ENCODE measurements at regions not wholly inside any gene's neighbourhood (a gene's known extent, or its start where the extent isn't known, plus 50 kb on each side); places are given as distances from the start of the nearest gene placed in this dataset.

DNA sequence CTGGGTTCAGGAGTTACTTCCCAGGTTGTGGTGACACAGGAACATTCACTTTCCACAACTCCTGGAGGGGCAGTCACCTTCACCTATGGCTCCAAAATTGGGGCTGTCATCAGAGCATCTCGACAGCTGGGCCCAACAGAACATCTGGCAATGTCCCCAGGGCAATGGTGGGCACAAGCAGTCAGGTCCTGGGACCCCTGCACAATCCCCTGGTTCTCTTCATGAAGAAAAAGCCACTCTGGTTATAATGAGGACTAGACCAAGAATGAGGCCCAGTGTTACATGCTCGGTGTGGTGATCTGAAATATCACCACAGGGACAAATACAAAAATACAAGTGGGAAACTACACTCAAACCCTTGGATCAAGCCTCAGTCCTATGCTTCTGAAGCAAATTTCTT is 89.0 kb upstream of the VPREB1 start:
- H3K9me3 Mint-ChIP-seq, result no peaks in the 10 kb centered on the region
- H3K4me1 Mint-ChIP-seq, result peaks cover 6% of the 10 kb centered on the region
- H3K4me3 Mint-ChIP-seq, result no peak overlapping the region
- H3K36me3 Mint-ChIP-seq (ENCODE audit: insufficient read depth), result no peaks in the 10 kb centered on the region
- no peak for ATAC-seq (replicated peaks; ENCODE audit: extremely low read depth, poor library complexity, severe bottlenecking)
- no peak overlapping the region for H3K27ac Mint-ChIP-seq (ENCODE audit: low read depth)
- DNase-seq (ENCODE audit: low spot score in 2 of 2), result no peak
- H3K27me3 Mint-ChIP-seq, result peaks cover 17% of the 10 kb centered on the region

DNA sequence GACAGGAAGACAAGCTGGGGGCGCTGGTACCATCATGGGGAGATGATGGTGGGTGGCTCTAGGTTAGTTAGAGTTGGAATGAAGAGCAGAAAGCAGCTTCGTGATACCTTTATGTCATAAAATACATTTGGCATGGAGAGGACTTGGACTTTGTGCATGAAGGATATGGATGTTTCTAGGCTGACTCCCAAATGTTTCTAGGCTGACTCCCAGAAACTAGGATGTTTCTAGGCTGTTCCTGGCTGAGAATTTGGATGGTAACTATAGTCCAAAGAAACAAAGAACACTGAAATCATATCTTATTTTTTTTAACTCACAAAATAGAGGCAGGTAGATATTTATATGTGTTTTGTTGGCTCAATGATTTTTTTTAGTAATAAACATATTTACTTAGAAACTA is 89.4 kb upstream of the VPREB1 start:
- H3K27me3 Mint-ChIP-seq, result peaks cover 21% of the 10 kb centered on the region
- no peak overlapping the region for H3K27ac Mint-ChIP-seq (ENCODE audit: low read depth)
- ATAC-seq (replicated peaks; ENCODE audit: extremely low read depth, poor library complexity, severe bottlenecking) (no peak), DNase-seq (ENCODE audit: low spot score in 2 of 2) (no peak)
- H3K4me3 Mint-ChIP-seq, result no peak overlapping the region
- H3K4me1 Mint-ChIP-seq, result peaks cover 6% of the 10 kb centered on the region
- no peaks in the 10 kb centered on the region for H3K36me3 Mint-ChIP-seq (ENCODE audit: insufficient read depth)
- H3K9me3 Mint-ChIP-seq, result no peaks in the 10 kb centered on the region

DNA sequence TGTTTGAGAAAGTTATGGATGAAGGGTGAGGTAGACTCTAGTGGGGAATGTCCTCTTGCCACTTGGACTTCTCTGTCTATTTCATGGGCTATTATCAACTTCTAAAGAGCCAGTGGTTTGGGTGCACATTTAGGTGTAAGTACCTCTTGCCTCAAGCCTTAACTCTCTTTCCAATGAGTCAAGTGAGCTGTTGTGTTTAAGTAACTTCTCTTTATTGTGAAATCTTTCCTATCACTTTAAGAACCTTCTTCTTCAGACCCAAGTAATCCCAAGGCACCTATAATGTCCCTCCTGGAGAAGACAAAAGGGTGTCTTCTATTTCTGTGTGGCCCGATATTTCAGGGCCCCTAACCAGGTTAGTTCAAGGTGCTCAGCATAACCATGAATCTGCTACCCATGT is 90.5 kb upstream of the VPREB1 start:
- H3K9me3 Mint-ChIP-seq, result no peaks in the 10 kb centered on the region
- peaks cover 32% of the 10 kb centered on the region for H3K27me3 Mint-ChIP-seq
- no peak overlapping the region for H3K27ac Mint-ChIP-seq (ENCODE audit: low read depth)
- ATAC-seq (replicated peaks; ENCODE audit: extremely low read depth, poor library complexity, severe bottlenecking), result no peak
- H3K36me3 Mint-ChIP-seq (ENCODE audit: insufficient read depth), result no peaks in the 10 kb centered on the region
- H3K4me3 Mint-ChIP-seq, result no peak overlapping the region
- H3K4me1 Mint-ChIP-seq, result peaks cover 6% of the 10 kb centered on the region
- no peak for DNase-seq (ENCODE audit: low spot score in 2 of 2)

DNA sequence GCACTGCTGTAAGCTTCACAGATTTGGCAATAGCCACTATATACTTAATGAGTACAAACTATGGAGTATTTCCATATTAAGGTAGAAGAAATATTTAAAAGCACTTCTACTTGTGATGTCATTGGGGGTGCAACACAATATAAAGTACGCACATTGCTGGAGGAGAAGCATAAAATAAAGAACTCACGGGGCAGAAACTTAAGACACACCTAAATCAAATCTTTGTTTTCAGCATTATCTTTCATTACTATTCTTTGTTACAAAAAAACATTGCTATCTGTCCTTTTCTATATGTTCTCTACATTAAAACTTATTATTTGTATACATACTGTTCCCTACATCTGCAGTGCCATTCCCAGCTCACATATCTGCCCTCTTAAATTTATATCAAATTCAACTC is 93.3 kb upstream of the VPREB1 start:
- Mint-ChIP-seq H3K4me1 (no peaks in the 10 kb centered on the region), H3K27me3 (peaks cover 54% of the 10 kb centered on the region), H3K36me3 (ENCODE audit: insufficient read depth) (no peaks in the 10 kb centered on the region), H3K9me3 (no peaks in the 10 kb centered on the region), H3K27ac (ENCODE audit: low read depth) (no peak overlapping the region), H3K4me3 (no peak overlapping the region)
- ATAC-seq (replicated peaks; ENCODE audit: extremely low read depth, poor library complexity, severe bottlenecking), result no peak
- no peak for DNase-seq (ENCODE audit: low spot score in 2 of 2)

DNA sequence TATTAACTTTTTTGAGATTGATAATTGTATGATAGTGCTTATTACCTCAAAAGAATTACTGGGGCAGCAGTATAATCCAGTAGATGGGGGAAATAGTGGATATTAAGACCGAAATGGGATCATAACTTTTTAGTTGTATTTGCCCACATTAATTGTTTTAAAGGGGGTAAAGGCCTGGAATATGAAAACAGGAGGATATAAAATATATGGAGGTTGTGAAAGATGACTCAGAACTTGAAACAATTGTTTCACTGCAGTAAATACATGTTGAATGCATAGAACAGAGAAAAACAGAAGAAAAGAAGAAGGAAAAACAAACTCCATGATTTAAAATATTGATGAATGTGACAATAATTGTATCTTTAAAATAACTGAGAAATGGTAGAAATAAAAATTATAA is 94.1 kb upstream of the VPREB1 start:
- H3K9me3 Mint-ChIP-seq, result no peaks in the 10 kb centered on the region
- no peaks in the 10 kb centered on the region for H3K36me3 Mint-ChIP-seq (ENCODE audit: insufficient read depth)
- H3K27me3 Mint-ChIP-seq, result peaks cover 54% of the 10 kb centered on the region
- H3K27ac Mint-ChIP-seq (ENCODE audit: low read depth), result no peak overlapping the region
- DNase-seq (ENCODE audit: low spot score in 2 of 2), result no peak
- H3K4me1 Mint-ChIP-seq, result no peaks in the 10 kb centered on the region
- H3K4me3 Mint-ChIP-seq, result no peak overlapping the region
- ATAC-seq (replicated peaks; ENCODE audit: extremely low read depth, poor library complexity, severe bottlenecking), result no peak

DNA sequence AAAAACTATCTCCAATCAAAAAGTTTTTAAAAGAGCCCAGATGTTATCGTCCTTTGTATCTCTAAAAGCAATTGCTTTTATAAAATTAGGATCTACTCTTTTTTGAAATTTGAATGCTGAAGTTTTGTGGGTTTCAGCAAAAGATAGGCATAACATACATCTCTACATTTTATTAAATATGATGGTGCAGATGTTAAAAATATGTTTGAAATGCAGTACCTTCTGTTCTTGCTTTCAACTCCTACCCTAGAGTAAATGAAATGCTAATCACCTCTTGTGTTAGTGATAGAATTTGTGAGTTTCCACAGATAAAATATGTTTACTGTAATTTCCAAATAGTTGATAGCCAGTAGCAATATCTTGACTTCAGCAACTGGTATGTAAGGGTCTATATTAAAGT is 95.7 kb upstream of the VPREB1 start:
- no peak for DNase-seq (ENCODE audit: low spot score in 2 of 2)
- no peak for ATAC-seq (replicated peaks; ENCODE audit: extremely low read depth, poor library complexity, severe bottlenecking)
- H3K27me3 Mint-ChIP-seq, result peaks cover 54% of the 10 kb centered on the region
- no peak overlapping the region for H3K4me3 Mint-ChIP-seq
- no peak overlapping the region for H3K27ac Mint-ChIP-seq (ENCODE audit: low read depth)
- no peaks in the 10 kb centered on the region for H3K4me1 Mint-ChIP-seq
- H3K9me3 Mint-ChIP-seq, result no peaks in the 10 kb centered on the region
- H3K36me3 Mint-ChIP-seq (ENCODE audit: insufficient read depth), result no peaks in the 10 kb centered on the region

DNA sequence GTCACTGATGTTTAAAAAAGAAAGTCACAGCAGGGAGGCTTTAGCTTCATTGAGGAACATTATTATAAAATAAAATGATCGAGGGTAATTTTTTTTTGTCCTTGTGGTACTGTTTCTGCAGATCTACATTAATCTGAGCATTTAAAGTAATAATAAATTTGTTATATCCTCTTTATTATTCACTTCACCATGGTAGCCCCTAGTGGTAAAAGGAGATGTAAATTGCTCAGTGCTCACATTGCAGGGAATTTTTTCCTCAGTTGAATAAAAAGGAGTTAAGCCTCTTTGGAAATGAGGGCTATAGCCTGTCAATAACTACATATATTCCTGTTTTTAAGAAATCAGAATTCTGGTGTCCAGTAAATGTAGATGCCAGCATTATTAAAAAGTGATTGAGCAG is 99.7 kb upstream of the VPREB1 start:
- peaks cover 2% of the 10 kb centered on the region for H3K36me3 Mint-ChIP-seq (ENCODE audit: insufficient read depth)
- no peak for ATAC-seq (replicated peaks; ENCODE audit: extremely low read depth, poor library complexity, severe bottlenecking)
- H3K27ac Mint-ChIP-seq (ENCODE audit: low read depth), result no peak overlapping the region
- H3K27me3 Mint-ChIP-seq, result peaks cover 67% of the 10 kb centered on the region
- H3K4me1 Mint-ChIP-seq, result no peaks in the 10 kb centered on the region
- no peak for DNase-seq (ENCODE audit: low spot score in 2 of 2)
- no peak overlapping the region for H3K4me3 Mint-ChIP-seq
- H3K9me3 Mint-ChIP-seq, result no peaks in the 10 kb centered on the region

DNA sequence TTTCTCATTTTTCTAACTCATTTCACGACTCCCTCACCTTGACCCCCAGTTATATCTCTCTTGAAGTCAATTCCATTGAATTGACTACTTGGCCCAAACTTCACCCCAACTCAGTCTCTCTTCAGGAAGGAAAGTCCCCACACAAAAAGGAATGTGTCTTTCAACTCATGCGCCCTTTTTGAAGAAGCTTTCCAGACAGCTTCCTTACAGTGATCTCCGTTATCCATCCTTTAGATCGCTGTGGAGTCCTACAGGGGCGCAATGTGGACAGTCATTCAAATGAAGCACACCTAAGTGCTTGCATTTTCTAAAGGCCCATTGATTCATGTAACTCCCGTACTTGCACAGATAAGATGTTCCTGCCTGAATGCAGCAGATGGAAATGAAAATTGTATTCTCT is 101.1 kb upstream of the VPREB1 start:
- DNase-seq (ENCODE audit: low spot score in 2 of 2) (no peak), ATAC-seq (replicated peaks; ENCODE audit: extremely low read depth, poor library complexity, severe bottlenecking) (no peak)
- Mint-ChIP-seq H3K4me1 (no peaks in the 10 kb centered on the region), H3K27ac (ENCODE audit: low read depth) (no peak overlapping the region), H3K27me3 (peaks cover 61% of the 10 kb centered on the region), H3K36me3 (ENCODE audit: insufficient read depth) (peaks cover 2% of the 10 kb centered on the region), H3K9me3 (no peaks in the 10 kb centered on the region), H3K4me3 (no peak overlapping the region)

DNA sequence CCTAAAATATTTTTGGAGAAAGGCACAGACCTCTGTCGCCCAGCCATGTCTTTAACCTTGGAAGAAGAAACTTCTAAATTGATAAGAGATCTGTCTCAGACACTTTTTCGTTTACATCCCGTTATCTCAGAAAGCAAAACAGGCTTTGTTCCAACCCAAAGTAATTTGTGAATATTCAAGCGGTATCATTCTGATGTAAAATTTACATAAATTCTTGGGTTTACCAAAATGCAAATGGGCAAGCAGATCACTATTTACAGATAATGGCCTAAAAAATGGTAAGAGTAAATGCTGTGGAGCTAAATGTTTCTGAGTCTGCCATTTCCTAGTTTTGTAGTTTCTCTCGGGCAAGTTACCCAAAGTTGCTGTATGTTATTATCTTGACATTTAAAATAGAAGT is 101.9 kb upstream of the VPREB1 start:
- Mint-ChIP-seq H3K36me3 (ENCODE audit: insufficient read depth) (peaks cover 2% of the 10 kb centered on the region), H3K4me3 (no peak overlapping the region), H3K4me1 (no peaks in the 10 kb centered on the region), H3K27ac (ENCODE audit: low read depth) (no peak overlapping the region), H3K9me3 (no peaks in the 10 kb centered on the region), H3K27me3 (peaks cover 53% of the 10 kb centered on the region)
- DNase-seq (ENCODE audit: low spot score in 2 of 2) (no peak), ATAC-seq (replicated peaks; ENCODE audit: extremely low read depth, poor library complexity, severe bottlenecking) (no peak)

DNA sequence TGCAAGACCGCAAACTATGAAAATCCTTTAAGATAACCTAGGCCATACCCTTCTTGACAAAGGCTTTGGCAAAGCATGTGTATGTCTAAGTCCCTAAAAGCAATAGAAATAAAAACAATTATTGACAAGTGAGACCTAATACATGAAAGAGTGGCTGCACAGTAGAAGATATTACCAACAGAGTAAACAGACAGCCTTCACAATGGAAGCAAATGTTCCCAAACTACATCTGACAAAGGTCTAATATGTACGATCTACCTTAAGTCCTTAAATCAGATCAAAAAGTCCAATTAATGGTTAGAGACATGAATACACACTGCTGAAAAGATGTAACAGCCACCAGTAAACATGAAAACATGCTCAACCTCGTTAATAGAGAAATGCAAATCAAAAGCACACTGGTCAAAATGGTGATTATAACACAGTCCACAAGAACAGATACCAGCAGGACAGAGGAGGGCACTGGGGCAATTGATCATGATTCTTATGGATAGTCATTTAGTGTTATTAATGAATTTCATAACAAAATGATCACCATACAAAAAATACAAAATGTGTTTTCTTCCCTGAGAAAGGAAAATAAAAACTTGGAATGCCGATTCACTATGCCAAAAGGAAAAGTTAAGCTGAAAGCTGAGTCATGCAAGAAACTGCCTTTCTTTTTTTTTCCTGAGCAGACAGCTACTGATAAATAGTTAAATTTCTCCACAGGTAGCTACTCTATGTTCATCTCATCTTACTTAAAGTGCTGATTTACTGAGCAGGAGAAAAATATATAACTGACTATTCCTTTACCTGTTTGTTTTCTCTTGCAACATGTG is 102.6 kb upstream of the VPREB1 start:
- peaks cover 46% of the 10 kb centered on the region for H3K27me3 Mint-ChIP-seq
- ATAC-seq (replicated peaks; ENCODE audit: extremely low read depth, poor library complexity, severe bottlenecking) (no peak), DNase-seq (ENCODE audit: low spot score in 2 of 2) (no peak)
- H3K4me1 Mint-ChIP-seq, result no peaks in the 10 kb centered on the region
- no peaks in the 10 kb centered on the region for H3K9me3 Mint-ChIP-seq
- H3K27ac Mint-ChIP-seq (ENCODE audit: low read depth), result no peak overlapping the region
- no peak overlapping the region for H3K4me3 Mint-ChIP-seq
- peaks cover 2% of the 10 kb centered on the region for H3K36me3 Mint-ChIP-seq (ENCODE audit: insufficient read depth)

DNA sequence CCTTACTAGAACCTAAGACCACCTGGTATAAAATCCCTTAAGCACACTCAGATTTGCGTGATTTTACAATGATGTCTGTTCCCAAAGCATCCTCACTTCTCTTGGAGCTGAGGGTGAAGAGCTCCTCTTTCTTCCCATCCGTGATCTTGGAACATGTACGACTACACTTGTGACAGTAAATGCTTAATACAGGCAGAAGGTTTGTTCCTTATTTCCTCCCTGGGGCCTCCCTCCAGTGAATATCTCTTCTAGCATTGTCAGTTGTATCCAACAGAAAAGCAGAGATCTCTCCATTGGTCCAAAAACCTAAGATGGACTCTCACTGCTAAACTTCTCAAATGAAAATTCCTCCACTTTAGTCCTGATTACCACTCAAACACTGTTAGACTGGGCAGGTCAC is 103.6 kb upstream of the VPREB1 start:
- peaks cover 40% of the 10 kb centered on the region for H3K27me3 Mint-ChIP-seq
- no peak overlapping the region for H3K4me3 Mint-ChIP-seq
- DNase-seq (ENCODE audit: low spot score in 2 of 2), result no peak

DNA sequence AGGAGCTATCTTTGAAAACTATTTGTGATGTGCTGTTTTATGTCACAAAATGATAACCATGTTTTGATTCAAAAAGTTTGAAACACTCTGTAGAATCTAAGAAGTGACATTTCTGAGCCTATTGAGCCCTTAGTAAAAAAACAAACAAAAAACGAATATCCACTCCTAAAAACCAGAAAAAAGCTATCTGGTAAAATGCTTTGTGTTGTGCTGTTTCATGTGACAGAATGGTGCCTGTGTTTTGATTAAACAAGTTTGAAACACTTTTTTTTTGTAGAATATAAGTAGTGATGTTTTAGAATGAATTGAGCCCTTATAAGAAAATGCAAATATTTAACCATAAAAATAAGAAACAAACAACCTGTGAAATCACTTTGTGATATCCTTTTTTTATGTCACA is 105.2 kb upstream of the VPREB1 start:
- no peak for DNase-seq (ENCODE audit: low spot score in 2 of 2)
- Mint-ChIP-seq H3K4me3 (no peak overlapping the region), H3K4me1 (no peaks in the 10 kb centered on the region), H3K36me3 (ENCODE audit: insufficient read depth) (peaks cover 2% of the 10 kb centered on the region), H3K27me3 (peaks cover 40% of the 10 kb centered on the region), H3K27ac (ENCODE audit: low read depth) (no peak overlapping the region), H3K9me3 (no peaks in the 10 kb centered on the region)
- no peak for ATAC-seq (replicated peaks; ENCODE audit: extremely low read depth, poor library complexity, severe bottlenecking)

More for the DNA sequence above, 103.6 kb upstream of the VPREB1 start:
- Mint-ChIP-seq H3K27ac (ENCODE audit: low read depth) (no peak overlapping the region), H3K9me3 (no peaks in the 10 kb centered on the region), H3K36me3 (ENCODE audit: insufficient read depth) (peaks cover 2% of the 10 kb centered on the region), H3K4me1 (no peaks in the 10 kb centered on the region)
- ATAC-seq (replicated peaks; ENCODE audit: extremely low read depth, poor library complexity, severe bottlenecking), result no peak

DNA sequence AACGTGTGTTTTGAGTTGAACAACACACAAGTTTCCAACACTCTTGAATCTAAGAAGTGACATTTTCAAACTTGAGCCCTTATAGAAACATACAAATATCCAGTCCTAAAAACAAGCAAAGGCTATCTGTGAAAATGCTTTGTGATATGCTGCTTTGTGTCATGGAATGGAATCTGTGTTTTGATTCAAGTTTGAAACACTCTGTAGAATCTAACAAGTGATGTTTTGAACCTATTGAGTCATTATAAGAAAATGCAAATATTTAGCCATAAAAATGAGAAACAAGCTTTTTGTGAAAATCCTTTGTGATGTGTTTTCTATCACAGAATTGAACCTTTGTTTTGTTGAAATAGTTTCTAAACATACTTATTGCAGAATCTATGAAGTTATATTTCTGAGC is 105.7 kb upstream of the VPREB1 start:
- Mint-ChIP-seq H3K27ac (ENCODE audit: low read depth) (no peak overlapping the region), H3K27me3 (peaks cover 40% of the 10 kb centered on the region), H3K36me3 (ENCODE audit: insufficient read depth) (peaks cover 2% of the 10 kb centered on the region), H3K4me1 (no peaks in the 10 kb centered on the region), H3K9me3 (no peaks in the 10 kb centered on the region), H3K4me3 (no peak overlapping the region)
- no peak for ATAC-seq (replicated peaks; ENCODE audit: extremely low read depth, poor library complexity, severe bottlenecking)
- DNase-seq (ENCODE audit: low spot score in 2 of 2), result no peak

Data from central memory CD8-positive, alpha-beta T cell (primary cell).